A549 (cell line): ENCODE measurements at regions not wholly inside any gene's neighbourhood (a gene's known extent, or its start where the extent isn't known, plus 50 kb on each side); places are given as distances from the start of the nearest gene placed in this dataset.

Source experiments
- ATAC-seq, 2 experiments: fragments of 200-7000 bp in 1 of 2; fragments of >200 bp in 1 of 2; cut with Nextera tagmentation in 1 of 2; cut with Tn5 transposase in 1 of 2; 3 replicates each; pipeline versions ENCODE4 v1.8.0 to v1.9.1; 2018 to 2020; ENCODE audit warnings: mild to moderate bottlenecking in 1 of 2, moderate library complexity in 1 of 2
- CTCF ChIA-PET: fragments of 300-600 bp; sonication (Branson Sonifier 250); formaldehyde crosslinking; extraction: SDS; loops from one replicate; lab custom pipeline; 2021; ENCODE audit warnings: antibody characterized with exemption, inconsistent platforms; lab: Yijun Ruan, JAX
- POLR2A ChIA-PET: fragments of 350-600 bp; formaldehyde crosslinking; extraction: SDS; loops from one replicate; lab custom pipeline; 2021; ENCODE audit warnings: antibody characterized with exemption, inconsistent platforms; lab: Yijun Ruan, JAX
- DNase-seq, 2 experiments: peaks; one replicate each; pipeline versions ENCODE4 v3.0.0 to v3.0.0-alpha.2; 2011 to 2016; ENCODE audit warnings: low read depth in 1 of 2, low spot score in 1 of 2
- FAIRE-seq: peaks from 2 replicates; lab custom pipeline; 2011; peaks lifted over from hg19 to GRCh38; lab: Jason Lieb, UNC
- H3K27ac ChIP-seq, 2 experiments: fragments of >200 bp; sonication (Bioruptor Twin); formaldehyde crosslinking; 3 replicates each; pipeline ENCODE4 v1.5.1; 2016 to 2017
- H3K4me1 ChIP-seq: fragments of >200 bp; sonication (Bioruptor Twin); formaldehyde crosslinking; 3 replicates; pipeline ENCODE4 v1.6.1; 2016
- H3K4me2 ChIP-seq: fragments of >200 bp; sonication (Bioruptor Twin); formaldehyde crosslinking; 3 replicates; pipeline ENCODE4 v1.6.1; 2016
- H3K4me3 ChIP-seq: fragments of >200 bp; sonication (Bioruptor Twin); formaldehyde crosslinking; 3 replicates; pipeline ENCODE4 v1.5.1; 2016
- H3K9me3 ChIP-seq: fragments of >200 bp; sonication (Bioruptor Twin); formaldehyde crosslinking; 3 replicates; pipeline ENCODE4 v1.6.1; 2016
- BCL3 ChIP-seq: fragments of >200 bp; sonication (Bioruptor Twin); formaldehyde crosslinking; IDR thresholded peaks from 3 replicates; pipeline ENCODE4 v1.6.1; 2016
- BHLHE40 ChIP-seq: IDR thresholded peaks from 2 replicates; pipeline ENCODE4 v1.6.1; 2012; ENCODE audit warnings: low read depth, low read length, inconsistent platforms
- CEBPB ChIP-seq, 2 experiments: fragments of >200 bp in 1 of 2; sonication (Bioruptor Twin) in 1 of 2; formaldehyde crosslinking in 1 of 2; IDR thresholded peaks; 2 replicates each; pipeline ENCODE4 v1.6.1; 2012 to 2016
- CHD4 ChIP-seq: fragments of 200-600 bp; sonication (generic); IDR thresholded peaks from 2 replicates; pipeline ENCODE4 v1.6.1; 2016; ENCODE audit warnings: antibody characterized with exemption, mild to moderate bottlenecking, borderline replicate concordance
- CTCF ChIP-seq: fragments of >200 bp; sonication (Bioruptor Twin); formaldehyde crosslinking; IDR thresholded peaks from 3 replicates; pipeline ENCODE4 v1.5.1; 2016
- EHF ChIP-seq: fragments of 250-450 bp; sonication (Bioruptor Pico); IDR thresholded peaks from 2 replicates; pipeline ENCODE4 v1.5.0; 2020; ENCODE audit warnings: mild to moderate bottlenecking
- ELK1 ChIP-seq: fragments of 150-350 bp; IDR thresholded peaks from 2 replicates; pipeline ENCODE4 v1.6.1; 2014; ENCODE audit warnings: low read depth, mild to moderate bottlenecking, low read length
- EP300 ChIP-seq, 2 experiments: fragments of >200 bp; sonication (Bioruptor Twin); formaldehyde crosslinking; IDR thresholded peaks; 2 replicates in 1 of 2; 3 replicates in 1 of 2; pipeline ENCODE4 v1.6.1; 2016 to 2017
- FOSB ChIP-seq: fragments of 250-450 bp; sonication (Bioruptor Pico); IDR thresholded peaks from 2 replicates; pipeline ENCODE4 v1.5.0; 2020; ENCODE audit warnings: mild to moderate bottlenecking, moderate library complexity
- HDAC2 ChIP-seq: fragments of 200-600 bp; sonication (generic); IDR thresholded peaks from 2 replicates; pipeline ENCODE4 v1.6.1; 2016
- HEYL ChIP-seq: fragments of 250-450 bp; sonication (Bioruptor Pico); IDR thresholded peaks from 2 replicates; pipeline ENCODE4 v1.8.0; 2021; ENCODE audit warnings: mild to moderate bottlenecking, moderate library complexity
- HOXB5 ChIP-seq: fragments of 250-450 bp; sonication (Bioruptor Pico); IDR thresholded peaks from 2 replicates; pipeline ENCODE4 v1.5.0; 2020; ENCODE audit warnings: mild to moderate bottlenecking, moderate library complexity
- MAFK ChIP-seq: fragments of 450-650 bp; IDR thresholded peaks from 2 replicates; pipeline ENCODE4 v1.6.1; 2014; ENCODE audit not compliant: partially characterized antibody
- MAX ChIP-seq: IDR thresholded peaks from 2 replicates; pipeline ENCODE4 v1.6.1; 2012
- MAZ ChIP-seq: fragments of 150-350 bp; IDR thresholded peaks from 2 replicates; pipeline ENCODE4 v1.6.1; 2014; ENCODE audit warnings: antibody characterized with exemption, low read depth, low read length, borderline replicate concordance
- NPAS2 ChIP-seq: fragments of 250-450 bp; sonication (Bioruptor Pico); IDR thresholded peaks from 2 replicates; pipeline ENCODE4 v1.8.0; 2022; ENCODE audit warnings: mild to moderate bottlenecking, moderate library complexity, borderline replicate concordance
- NR3C1 ChIP-seq: fragments of >200 bp; sonication (Bioruptor Twin); formaldehyde crosslinking; IDR thresholded peaks from 3 replicates; pipeline ENCODE4 v1.6.1; 2017
- PHF8 ChIP-seq: fragments of 200-600 bp; sonication (generic); IDR thresholded peaks from 2 replicates; pipeline ENCODE4 v1.6.1; 2016; ENCODE audit warnings: low read depth, mild to moderate bottlenecking, antibody characterized with exemption, moderate library complexity, borderline replicate concordance
- RAD21 ChIP-seq, 2 experiments: fragments of >200 bp in 1 of 2; sonication (Bioruptor Twin) in 1 of 2; formaldehyde crosslinking in 1 of 2; IDR thresholded peaks in 1 of 2; conservative IDR thresholded peaks in 1 of 2; 2 replicates in 1 of 2; 3 replicates in 1 of 2; pipeline ENCODE4 v1.6.1; 2012 to 2018; ENCODE audit warnings: inconsistent platforms in 1 of 2
- RARB ChIP-seq: fragments of 250-450 bp; sonication (Bioruptor Pico); IDR thresholded peaks from 2 replicates; pipeline ENCODE4 v1.8.0; 2021; ENCODE audit warnings: mild to moderate bottlenecking, moderate library complexity
- RFX5 ChIP-seq: fragments of 450-650 bp; IDR thresholded peaks from 2 replicates; pipeline ENCODE4 v1.7.1; 2014; ENCODE audit warnings: antibody characterized with exemption, mild to moderate bottlenecking, moderate library complexity
- SMC3 ChIP-seq: fragments of >200 bp; sonication (Bioruptor Twin); formaldehyde crosslinking; IDR thresholded peaks from 3 replicates; pipeline ENCODE4 v1.6.1; 2018; ENCODE audit warnings: inconsistent platforms
- TFCP2L1 ChIP-seq: fragments of 250-450 bp; sonication (Bioruptor Pico); IDR thresholded peaks from 2 replicates; pipeline ENCODE4 v1.5.0; 2021; ENCODE audit warnings: mild to moderate bottlenecking
- TP53 ChIP-seq: fragments of 250-450 bp; sonication (Bioruptor Pico); IDR thresholded peaks from 2 replicates; pipeline ENCODE4 v1.5.0; 2021; ENCODE audit warnings: mild to moderate bottlenecking, moderate library complexity
- ZC3H11A ChIP-seq: fragments of 450-650 bp; IDR thresholded peaks from 2 replicates; pipeline ENCODE4 v1.6.1; 2014; ENCODE audit warnings: antibody characterized with exemption, mild to moderate bottlenecking
- ZFP36 ChIP-seq: fragments of 450-650 bp; IDR thresholded peaks from 2 replicates; pipeline ENCODE4 v1.6.1; 2014; ENCODE audit warnings: borderline replicate concordance; ENCODE audit not compliant: partially characterized antibody
- WGBS: methylation state at CpG from one replicate; pipeline ENCODE4 v1.1.6; 2017; ENCODE audit errors: missing lambda C conversion rate; 5-methylcytosine and 5-hydroxymethylcytosine counted together

GRCh38 chr1:37255868-37256267 lies 218.5 kb upstream of the ZC3H12A start:
- FAIRE-seq = no peak
- no peak overlapping the region for H3K4me3 ChIP-seq
- POLR2A ChIA-PET = no interaction called here
- no peak for DNase-seq
- H3K27ac ChIP-seq = no peak overlapping the region
- WGBS = 0% methylated on average over 2 of the region's 5 CpGs
- H3K4me1 ChIP-seq = peaks cover 4% of the 10 kb centered on the region; the same call in 1 of the 3 replicates
- CTCF ChIA-PET = no interaction called here
- TF ChIP-seq HEYL (no peak), NPAS2 (CRISPR knock-in tag) (no peak), BHLHE40 (no peak), RFX5 (no peak), MAFK (no peak)
- H3K4me2 ChIP-seq = no peak overlapping the region
- H3K9me3 ChIP-seq = no peaks in the 10 kb centered on the region
- ATAC-seq = no peak

GRCh38 chr1:37257646-37258045 lies 216.7 kb upstream of the ZC3H12A start:
- Histone ChIP-seq H3K4me1 (peaks cover 4% of the 10 kb centered on the region; the same call in 1 of the 3 replicates), H3K4me3 (no peak overlapping the region), H3K4me2 (no peak overlapping the region), H3K27ac (no peak overlapping the region), H3K9me3 (no peaks in the 10 kb centered on the region)
- ChIA-PET CTCF (no interaction called here), POLR2A (no interaction called here)
- no peak for FAIRE-seq
- no peak for DNase-seq
- no peak for ATAC-seq
- no peak for TF ChIP-seq EP300 (IDR thresholded peaks at IDR 0.05)
- TF ChIP-seq TFCP2L1 (CRISPR knock-in tag) = no peak
- no peak for TF ChIP-seq FOSB
- TF ChIP-seq CEBPB (IDR thresholded peaks at IDR 0.05) = no peak
- TF ChIP-seq EHF (CRISPR knock-in tag) = no peak
- TF ChIP-seq SMC3 = no peak
- no peak for TF ChIP-seq ELK1

- H3K9me3 ChIP-seq = no peaks in the 10 kb centered on the region
- FAIRE-seq (no peak), DNase-seq (no peak), ATAC-seq (no peak)
- TF ChIP-seq HDAC2 = no peak
- no peak for TF ChIP-seq MAZ
- TF ChIP-seq RARB (CRISPR knock-in tag) = no peak
- no peak for TF ChIP-seq TP53 (CRISPR knock-in tag)
- no peak for TF ChIP-seq NR3C1
- TF ChIP-seq PHF8 = no peak
- TF ChIP-seq MAX = no peak
- TF ChIP-seq RAD21 (conservative IDR thresholded peaks at IDR 0.05 in 1 of 2, IDR thresholded peaks at IDR 0.05 in 1 of 2) = no peak
- no peak for TF ChIP-seq BCL3
- TF ChIP-seq CHD4 = no peak
- no peak for TF ChIP-seq HOXB5
- TF ChIP-seq ZFP36 = no peak
- no peak for TF ChIP-seq EP300 (IDR thresholded peaks at IDR 0.05)
- TF ChIP-seq ZC3H11A = no peak
- TF ChIP-seq CTCF = no peak
- peaks cover 4% of the 10 kb centered on the region; the same call in 1 of the 3 replicates for H3K4me1 ChIP-seq
- no CpG with 5 or more reads among the region's 6 CpGs for WGBS
- no peak overlapping the region for H3K27ac ChIP-seq
- no peak overlapping the region for H3K4me3 ChIP-seq
- no peak overlapping the region for H3K4me2 ChIP-seq
- ChIA-PET POLR2A (no interaction called here), CTCF (no interaction called here)
Observed at GRCh38 chr1:37258068-37258467, 216.3 kb upstream of the ZC3H12A start.
